ENCODE measurements at regions not wholly inside any gene's neighbourhood (a gene's known extent, or its start where the extent isn't known, plus 50 kb on each side); places are given as distances from the start of the nearest gene placed in this dataset.

DNA sequence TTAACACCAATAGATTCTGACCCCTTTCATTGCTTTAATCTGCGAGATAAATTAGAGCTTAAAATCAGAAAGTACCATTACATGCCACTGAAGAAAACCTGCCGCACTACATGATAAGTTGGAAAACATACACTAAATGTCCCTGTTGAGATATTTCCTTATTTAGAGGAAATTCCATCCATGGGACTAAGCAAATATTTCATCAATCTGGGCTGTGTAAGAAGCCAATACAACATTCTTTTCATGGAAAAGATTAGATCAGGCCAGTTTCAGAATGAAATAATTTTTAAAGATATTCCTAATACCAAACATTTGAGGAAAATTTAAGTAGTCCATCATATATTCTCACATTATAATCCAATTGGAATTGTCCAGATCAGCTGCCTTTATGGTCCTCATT lies 112.8 kb downstream of the LLPH start:
- no peaks in the 10 kb centered on the region for H3K79me1 ChIP-seq (ENCODE audit: low read depth, low read length)
- no peaks in the 10 kb centered on the region for H3K27me3 ChIP-seq (replicated peaks in 1 of 4; ENCODE audit: control insufficient read depth in 3 of 4, extremely low read depth in 1 of 4, insufficient read depth in 3 of 4, low read length in 3 of 4)
- H2BK12ac ChIP-seq (ENCODE audit: low read depth, low read length), result no peak overlapping the region
- no peak overlapping the region for H2AFZ ChIP-seq (ENCODE audit: low read length)
- no peak overlapping the region for H2BK15ac ChIP-seq (ENCODE audit: low read length)
- H3K18ac ChIP-seq (ENCODE audit: extremely low read depth, low read length), result no peak overlapping the region
- H3K4ac ChIP-seq (replicated peaks; ENCODE audit: insufficient read length, low read depth, low read length), result no peak overlapping the region
- no peaks in the 10 kb centered on the region for H3K79me2 ChIP-seq (ENCODE audit: control insufficient read depth in 1 of 2, insufficient read depth in 2 of 2, low read length in 2 of 2)
- H3K9ac ChIP-seq (replicated peaks in 1 of 4; ENCODE audit: extremely low read depth in 1 of 4, low read depth in 3 of 4, low read length in 3 of 4), result no peak overlapping the region
- H4K5ac ChIP-seq (ENCODE audit: insufficient read length, low read depth, low read length), result no peak overlapping the region
- H2BK120ac ChIP-seq (replicated peaks; ENCODE audit: low read depth, low read length), result no peak overlapping the region
- H4K91ac ChIP-seq (replicated peaks; ENCODE audit: insufficient read length, low read length), result no peak overlapping the region
- 77% methylated on average over 2 of the region's 2 CpGs; no CpG with 5 or more reads in 1 of the 2 experiments for WGBS, 2 experiments (ENCODE audit: extremely low coverage in 1 of 2, insufficient coverage in 1 of 2, insufficient read length in 1 of 2, insufficient replicate concordance in 2 of 2, low coverage in 1 of 2, low lambda C conversion rate in 2 of 2, missing lambda C conversion rate in 1 of 2)
- TF ChIP-seq RNF2 (IDR thresholded peaks at IDR 0.05; ENCODE audit: borderline replicate concordance, low read depth, low read length, missing control alignments, poor library complexity, severe bottlenecking) (no peak), CBX5 (IDR thresholded peaks at IDR 0.05; ENCODE audit: low read depth, low read length) (no peak), EP300 (IDR thresholded peaks at IDR 0.05; ENCODE audit: borderline replicate concordance in 1 of 2, low read depth in 2 of 2, low read length in 2 of 2) (no peak), GTF2F1 (IDR thresholded peaks at IDR 0.05; ENCODE audit: borderline replicate concordance, low read depth, low read length) (no peak), NRF1 (IDR thresholded peaks at IDR 0.05; ENCODE audit: low read depth, low read length) (no peak), SIX5 (IDR thresholded peaks at IDR 0.05; ENCODE audit: low read depth, low read length) (no peak), TAF7 (optimal IDR thresholded peaks at IDR 0.05; ENCODE audit: borderline replicate concordance, low read depth, low read length) (no peak)
- CTCF ChIA-PET (ENCODE audit: partially characterized antibody), result no interaction called here
- H3K4me2 ChIP-seq (ENCODE audit: insufficient read depth in 1 of 2, low read depth in 2 of 2, low read length in 2 of 2), result no peak overlapping the region
- no peak overlapping the region for H3K14ac ChIP-seq (ENCODE audit: insufficient read length)
- no peak for FAIRE-seq
- H2BK20ac ChIP-seq (ENCODE audit: low read length), result no peak overlapping the region
- no peak overlapping the region for H3K23ac ChIP-seq (ENCODE audit: insufficient read length)
- H3K9me3 ChIP-seq (ENCODE audit: insufficient read depth in 2 of 2, low read depth in 1 of 2, low read length in 1 of 2), result no peaks in the 10 kb centered on the region
- no peak for DNase-seq (ENCODE audit: low read depth in 1 of 2, low spot score in 2 of 2)
- H2BK5ac ChIP-seq (ENCODE audit: low read depth, low read length), result no peak overlapping the region
- H3K4me1 ChIP-seq (replicated peaks in 1 of 4; ENCODE audit: control insufficient read depth in 3 of 4, insufficient read depth in 4 of 4, low read length in 3 of 4), result no peaks in the 10 kb centered on the region
- H3K4me3 ChIP-seq (ENCODE audit: extremely low read depth in 1 of 4, insufficient read depth in 2 of 4, low read depth in 3 of 4, low read length in 4 of 4), result no peak overlapping the region
- H3K27ac ChIP-seq (ENCODE audit: low read depth, low read length), result no peak overlapping the region
- no peaks in the 10 kb centered on the region for H3K23me2 ChIP-seq (ENCODE audit: low read depth, low read length)
- H4K20me1 ChIP-seq (replicated peaks in 1 of 2; ENCODE audit: control insufficient read depth in 1 of 2, insufficient read depth in 2 of 2, low read length in 2 of 2), result no peaks in the 10 kb centered on the region
- H2AK5ac ChIP-seq (ENCODE audit: low read depth, low read length), result no peak overlapping the region
- POLR2A ChIA-PET (ENCODE audit: partially characterized antibody), result no interaction called here
- H4K8ac ChIP-seq (ENCODE audit: extremely low read depth, insufficient read depth, low read length), result no peak overlapping the region
- H3K36me3 ChIP-seq (ENCODE audit: control insufficient read depth in 2 of 4, insufficient read depth in 4 of 4, low read length in 3 of 4), result no peaks in the 10 kb centered on the region
- H3K56ac ChIP-seq (replicated peaks; ENCODE audit: insufficient read length, low read depth, low read length), result no peak overlapping the region
